MG63 (cell line): ENCODE measurements at regions not wholly inside any gene's neighbourhood (a gene's known extent, or its start where the extent isn't known, plus 50 kb on each side); places are given as distances from the start of the nearest gene placed in this dataset.
"Not testable (repeated sequence)": the region's sequence is repeated elsewhere in the genome, so short reads cannot be mapped to it uniquely, and the experiment has no call there.

Source experiments
- DNase-seq: peaks from one replicate; pipeline ENCODE4 v3.0.0-alpha.2; 2020
- H3K27me3 ChIP-seq: fragments of 250-450 bp; sonication (Bioruptor Pico); 2 replicates; pipeline ENCODE4 v1.5.1; 2020; ENCODE audit warnings: mild to moderate bottlenecking, moderate library complexity
- H3K36me3 ChIP-seq: fragments of 250-450 bp; sonication (Bioruptor Pico); 2 replicates; pipeline ENCODE4 v1.5.1; 2020; ENCODE audit warnings: mild to moderate bottlenecking, moderate library complexity
- H3K4me3 ChIP-seq: fragments of 250-450 bp; sonication (Bioruptor Pico); 2 replicates; pipeline ENCODE4 v1.5.1; 2020; ENCODE audit warnings: mild to moderate bottlenecking, moderate library complexity
- H3K9me3 ChIP-seq: fragments of 250-450 bp; sonication (Bioruptor Pico); 2 replicates; pipeline ENCODE4 v1.5.1; 2020; ENCODE audit warnings: mild to moderate bottlenecking, moderate library complexity

DNA sequence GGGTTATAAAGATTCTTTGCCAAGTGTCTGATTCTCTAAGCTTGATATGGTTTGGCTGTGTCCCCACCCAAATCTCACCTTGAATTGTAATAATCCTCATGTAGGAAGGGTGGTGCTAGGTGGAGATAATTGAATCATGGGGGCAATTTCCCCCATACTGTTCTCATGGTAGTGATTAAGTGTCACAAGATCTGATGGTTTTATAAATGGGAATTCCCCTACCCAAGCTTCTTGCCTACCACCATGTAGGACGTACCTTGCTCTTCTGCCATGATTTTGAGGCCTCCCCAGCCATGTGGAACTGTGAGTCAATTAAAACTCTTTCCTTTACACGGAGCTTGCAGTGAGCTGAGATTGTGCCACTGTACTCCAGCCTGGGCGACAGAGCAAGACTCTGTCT, 524.6 kb downstream of the RNF144A start:
- not testable (repeated sequence) for H3K36me3 ChIP-seq, H3K4me3 ChIP-seq, H3K27me3 ChIP-seq, H3K9me3 ChIP-seq, DNase-seq

DNA sequence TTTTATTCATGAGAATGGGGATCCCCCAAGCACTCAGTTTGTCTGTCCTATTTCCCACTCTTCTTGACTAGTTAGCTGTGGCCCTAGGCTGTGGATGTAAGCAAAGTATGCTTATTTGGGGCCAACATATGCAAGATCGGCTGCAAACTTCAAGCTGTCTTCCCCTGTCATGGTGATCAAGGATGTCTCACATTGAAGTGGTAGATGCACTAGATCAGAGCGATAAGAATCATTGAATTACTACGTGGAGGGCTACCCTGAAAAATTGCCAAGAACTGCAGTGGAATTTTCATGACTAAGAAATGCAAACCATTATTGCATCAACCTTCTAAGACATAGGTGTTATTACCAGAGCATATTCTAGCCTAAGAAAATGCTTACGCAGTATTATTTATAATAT, 527.4 kb downstream of the RNF144A start:
- Histone ChIP-seq H3K36me3 (no peaks in the 10 kb centered on the region), H3K9me3 (no peaks in the 10 kb centered on the region), H3K4me3 (no peak overlapping the region), H3K27me3 (no peaks in the 10 kb centered on the region)
- DNase-seq, result no peak

DNA sequence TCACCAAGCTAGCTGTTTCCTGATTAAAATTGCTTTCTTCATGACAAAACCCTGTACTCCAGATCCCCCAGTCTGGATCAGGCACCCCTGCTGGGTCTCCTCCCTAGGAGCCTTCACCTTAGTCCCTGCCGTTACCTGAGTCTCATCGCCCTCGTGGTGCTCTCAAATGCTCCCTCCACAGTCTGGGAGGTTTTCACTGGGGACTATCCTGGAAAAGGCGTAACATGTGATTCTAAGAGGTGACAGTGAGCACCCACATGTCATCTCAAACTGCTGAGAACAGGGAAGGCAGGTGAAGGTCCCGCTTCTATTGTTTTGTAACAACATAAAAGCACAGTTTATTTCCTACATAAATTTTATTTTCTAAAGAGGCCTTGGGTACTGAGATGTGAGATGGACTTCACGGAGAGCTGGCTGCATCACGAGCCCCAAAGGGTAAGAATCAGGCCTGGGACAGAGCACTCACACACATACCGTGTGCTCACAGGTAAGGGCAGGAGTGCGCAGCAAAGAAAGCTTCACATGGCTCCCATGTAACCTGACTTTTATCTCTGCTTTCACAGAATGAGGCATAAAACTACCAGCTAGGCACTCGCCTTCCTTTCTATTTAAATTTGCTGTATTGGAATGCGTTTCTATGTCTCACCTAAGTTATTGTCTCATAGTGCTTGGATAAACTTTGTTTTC, 531.5 kb downstream of the RNF144A start:
- no peaks in the 10 kb centered on the region for H3K27me3 ChIP-seq
- no peak for DNase-seq
- H3K4me3 ChIP-seq, result no peak overlapping the region
- H3K36me3 ChIP-seq, result no peaks in the 10 kb centered on the region
- H3K9me3 ChIP-seq, result no peaks in the 10 kb centered on the region

DNA sequence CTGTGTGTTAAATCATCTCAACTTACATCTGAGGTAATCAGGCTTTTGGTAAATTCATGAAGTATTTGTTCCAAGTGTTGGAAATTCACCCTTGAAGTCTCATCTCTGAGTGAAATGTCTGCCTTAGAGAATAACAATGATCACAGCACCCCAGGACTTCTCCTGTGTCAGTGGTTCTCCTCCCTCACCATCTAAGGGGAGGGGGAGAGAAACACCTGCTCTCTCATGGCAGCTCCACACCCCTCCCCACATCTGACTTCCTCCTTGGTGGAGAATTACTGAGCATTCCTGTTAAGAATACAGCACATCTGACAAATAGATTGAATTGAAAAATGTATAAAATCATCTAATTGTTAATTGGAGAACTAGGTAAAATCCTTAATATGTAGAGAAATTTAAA, 532.1 kb downstream of the RNF144A start:
- no peak for DNase-seq
- H3K9me3 ChIP-seq, result no peaks in the 10 kb centered on the region
- H3K27me3 ChIP-seq, result no peaks in the 10 kb centered on the region
- H3K36me3 ChIP-seq, result no peaks in the 10 kb centered on the region
- H3K4me3 ChIP-seq, result no peak overlapping the region

DNA sequence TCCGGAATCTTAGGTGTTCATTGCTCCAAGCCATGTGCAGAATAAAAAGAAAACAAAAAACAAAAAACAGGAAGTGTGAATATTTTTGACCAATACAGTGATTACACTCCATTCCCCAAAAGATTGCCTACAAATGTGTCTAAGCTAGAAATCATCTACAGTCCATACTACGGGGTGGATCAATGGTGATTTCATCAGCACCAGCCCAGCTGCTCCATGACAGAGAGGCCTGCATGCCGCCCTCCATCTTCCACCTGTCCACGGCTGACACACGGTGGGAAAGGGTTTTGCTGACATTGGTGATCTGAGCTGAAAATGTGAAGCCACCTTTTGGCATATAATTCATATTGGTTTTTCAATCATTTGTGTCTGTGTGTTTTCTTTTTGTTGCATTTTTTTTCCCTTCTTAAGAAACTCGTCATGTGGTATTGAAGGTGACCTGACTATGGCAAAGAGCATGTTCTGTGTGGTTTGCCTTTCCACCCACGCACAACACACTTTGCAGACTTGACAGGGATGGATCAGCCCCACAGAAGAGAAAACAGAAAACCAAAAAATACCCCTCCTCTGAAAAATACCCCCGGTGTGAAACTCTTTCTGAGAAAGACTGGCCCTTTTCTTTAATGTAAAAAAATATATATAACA, 533.1 kb downstream of the RNF144A start:
- H3K9me3 ChIP-seq, result no peaks in the 10 kb centered on the region
- no peaks in the 10 kb centered on the region for H3K36me3 ChIP-seq
- no peak for DNase-seq
- H3K27me3 ChIP-seq, result no peaks in the 10 kb centered on the region
- H3K4me3 ChIP-seq, result no peak overlapping the region

DNA sequence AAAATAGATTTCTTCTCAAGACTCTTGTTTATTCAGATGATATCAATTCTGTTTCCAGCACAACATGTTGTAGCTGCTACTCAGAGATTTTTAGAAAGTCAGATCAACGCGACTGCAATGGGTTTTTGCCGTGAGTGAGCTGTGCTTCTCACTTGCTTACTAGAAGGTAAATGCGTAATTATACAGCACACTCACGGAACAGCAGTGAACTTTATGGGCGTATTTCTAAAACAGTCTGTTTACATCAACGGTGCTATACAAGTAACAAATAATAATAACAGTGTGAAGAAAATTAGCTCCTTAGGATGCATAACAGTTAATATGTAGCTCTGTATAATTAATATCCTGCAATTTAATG, 533.6 kb downstream of the RNF144A start:
- Histone ChIP-seq H3K36me3 (no peaks in the 10 kb centered on the region), H3K9me3 (no peaks in the 10 kb centered on the region), H3K27me3 (no peaks in the 10 kb centered on the region), H3K4me3 (no peak overlapping the region)
- no peak for DNase-seq

DNA sequence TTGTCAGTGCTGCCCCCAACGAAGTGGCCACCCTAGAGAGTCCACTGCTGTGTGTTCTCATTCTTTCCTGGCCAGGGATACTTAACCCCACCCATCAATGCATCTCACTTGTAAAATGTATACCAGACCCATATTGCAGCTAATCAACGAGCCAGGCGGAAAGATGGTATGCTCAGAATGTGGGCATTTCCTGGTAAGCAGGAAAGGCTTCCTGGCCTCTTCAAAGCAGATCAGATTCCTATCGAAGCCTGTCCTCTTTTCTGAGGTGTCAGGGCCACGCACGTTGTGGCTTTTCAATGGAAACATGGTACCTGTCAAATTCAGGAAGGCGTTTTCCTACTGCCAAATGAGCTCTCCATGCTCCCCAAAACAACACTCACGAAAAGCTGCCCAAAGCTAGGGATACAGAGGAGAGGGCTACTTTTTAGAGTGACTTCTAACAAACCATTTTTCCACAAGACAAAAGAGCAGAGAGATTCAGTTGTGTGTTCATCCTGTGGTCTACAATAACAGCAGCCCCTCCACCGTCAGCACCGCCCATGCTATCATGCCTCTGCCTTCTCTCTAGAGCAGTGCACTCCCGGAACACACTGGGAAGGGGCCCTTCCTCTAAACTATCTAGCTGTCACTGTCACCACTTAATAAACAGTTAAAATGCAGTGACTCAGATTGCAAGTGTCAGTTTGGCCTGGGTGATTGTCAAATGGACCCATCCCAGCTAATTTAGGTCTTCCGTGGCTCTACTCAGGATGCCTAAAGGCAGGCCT, 535.1 kb downstream of the RNF144A start:
- H3K4me3 ChIP-seq, result no peak overlapping the region
- H3K9me3 ChIP-seq, result no peaks in the 10 kb centered on the region
- no peaks in the 10 kb centered on the region for H3K27me3 ChIP-seq
- no peak for DNase-seq
- H3K36me3 ChIP-seq, result no peaks in the 10 kb centered on the region

DNA sequence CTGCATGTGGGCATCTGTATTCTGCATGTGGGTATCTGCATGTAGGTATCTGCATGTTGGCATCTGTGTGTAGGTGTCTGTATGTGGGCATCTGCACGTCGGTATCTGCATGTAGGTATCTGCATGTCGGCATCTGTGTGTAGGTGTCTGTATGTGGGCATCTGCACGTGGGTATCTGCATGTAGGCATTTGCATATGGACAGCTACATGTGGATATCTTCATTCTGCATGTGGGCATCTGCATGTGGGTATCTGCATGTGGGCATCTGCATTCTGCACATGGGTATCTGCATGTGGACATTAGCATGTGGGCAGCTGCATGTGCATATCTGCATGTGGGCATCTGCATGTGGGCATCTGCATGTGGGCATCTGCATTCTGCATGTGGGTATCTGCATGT, 537.4 kb downstream of the RNF144A start:
- no peaks in the 10 kb centered on the region for H3K36me3 ChIP-seq
- H3K9me3 ChIP-seq, result no peaks in the 10 kb centered on the region
- no peak overlapping the region for H3K4me3 ChIP-seq
- DNase-seq, result no peak
- H3K27me3 ChIP-seq, result no peaks in the 10 kb centered on the region

DNA sequence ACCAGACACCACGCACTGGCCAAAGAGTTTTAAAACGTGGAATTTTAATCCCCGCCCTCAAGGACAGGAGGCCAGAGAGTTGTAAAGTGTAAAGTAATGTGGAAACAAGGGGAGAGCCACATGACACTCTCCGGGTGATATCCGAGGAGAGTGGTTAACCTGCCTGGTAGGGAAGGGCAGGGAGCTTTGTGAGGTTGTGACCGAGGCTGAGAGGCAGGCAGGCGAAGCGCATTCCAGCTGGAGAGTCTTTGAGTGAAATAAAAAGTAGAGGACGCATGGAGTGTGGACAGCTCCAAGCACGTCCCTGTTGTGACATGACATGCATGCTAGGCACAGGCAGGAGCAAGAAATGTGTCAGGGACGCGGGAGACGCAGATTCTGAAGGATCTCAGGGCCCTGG, 539.5 kb downstream of the RNF144A start:
- Histone ChIP-seq H3K36me3 (no peaks in the 10 kb centered on the region), H3K9me3 (no peaks in the 10 kb centered on the region), H3K27me3 (no peaks in the 10 kb centered on the region), H3K4me3 (no peak overlapping the region)
- DNase-seq, result no peak

DNA sequence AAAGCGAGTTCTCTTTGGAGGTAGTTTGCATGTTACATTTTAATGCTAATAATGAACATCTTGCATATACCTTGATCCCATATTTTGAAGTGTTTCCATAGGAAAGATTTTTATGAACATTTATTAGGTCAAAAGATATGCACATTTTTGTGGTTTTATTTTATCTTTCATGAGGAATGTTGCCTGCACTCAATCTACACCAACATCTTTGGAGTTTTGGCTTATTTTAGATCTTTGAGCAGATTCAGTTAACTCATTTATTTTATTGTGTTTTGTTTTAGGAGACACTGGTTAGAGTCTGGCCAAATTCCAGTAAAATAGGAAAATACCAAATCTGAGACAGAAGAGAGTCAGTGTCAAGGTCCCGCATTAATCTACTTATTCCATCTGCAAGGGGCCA, 540.9 kb downstream of the RNF144A start:
- no peaks in the 10 kb centered on the region for H3K36me3 ChIP-seq
- no peak for DNase-seq
- no peaks in the 10 kb centered on the region for H3K9me3 ChIP-seq
- no peaks in the 10 kb centered on the region for H3K27me3 ChIP-seq
- no peak overlapping the region for H3K4me3 ChIP-seq

DNA sequence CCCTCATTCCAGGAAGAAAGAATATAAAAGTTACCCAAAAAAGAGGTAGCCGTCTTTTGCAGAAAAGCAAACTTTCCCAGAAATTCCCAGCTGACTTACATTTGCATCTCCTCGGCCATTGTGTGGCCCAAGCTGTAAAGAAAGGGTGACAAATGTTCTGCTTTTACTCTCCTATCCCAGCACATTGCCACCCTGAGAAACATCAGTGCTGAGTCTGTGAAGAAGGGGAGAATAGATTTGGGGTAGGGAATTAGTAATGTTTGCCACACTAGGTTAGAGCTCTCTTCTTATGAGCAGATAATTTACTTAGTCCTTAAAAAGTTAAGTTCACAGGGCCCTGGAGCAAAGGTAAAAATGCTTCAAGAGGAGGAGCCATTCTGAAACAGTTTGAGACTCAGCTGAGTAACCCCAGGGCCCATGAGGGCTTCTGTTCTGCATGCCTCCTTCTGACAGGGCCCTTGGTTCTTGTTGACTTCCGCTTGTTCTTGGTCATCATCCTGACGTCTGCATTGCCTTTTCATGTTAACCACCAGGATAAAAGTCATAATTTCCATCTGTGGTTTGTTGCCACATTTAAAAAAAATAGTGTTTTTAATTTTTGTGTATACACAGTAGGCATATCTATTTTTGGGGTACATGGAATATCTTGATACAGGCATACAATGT, 550.7 kb downstream of the RNF144A start:
- Histone ChIP-seq H3K9me3 (no peaks in the 10 kb centered on the region), H3K4me3 (no peak overlapping the region), H3K27me3 (no peaks in the 10 kb centered on the region), H3K36me3 (no peaks in the 10 kb centered on the region)
- DNase-seq, result no peak

DNA sequence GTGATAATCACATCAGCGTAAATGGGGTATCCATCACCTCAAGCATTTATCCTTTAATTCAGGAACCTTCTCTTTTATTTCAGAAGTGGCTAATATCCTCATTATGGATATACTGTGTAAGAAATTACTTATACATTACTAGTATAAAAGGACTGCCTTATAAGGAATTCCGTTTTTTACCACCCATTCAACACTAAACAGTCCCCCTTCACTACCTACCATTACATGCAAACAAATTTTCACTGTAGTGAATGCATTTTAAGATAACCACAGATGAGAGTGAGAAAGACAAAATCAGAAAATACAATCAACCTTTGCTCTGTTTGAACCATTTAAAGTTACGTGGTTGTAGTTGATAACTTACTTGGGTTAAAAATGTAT, 551.2 kb downstream of the RNF144A start:
- no peaks in the 10 kb centered on the region for H3K36me3 ChIP-seq
- H3K9me3 ChIP-seq, result no peaks in the 10 kb centered on the region
- no peak overlapping the region for H3K4me3 ChIP-seq
- no peaks in the 10 kb centered on the region for H3K27me3 ChIP-seq
- no peak for DNase-seq

DNA sequence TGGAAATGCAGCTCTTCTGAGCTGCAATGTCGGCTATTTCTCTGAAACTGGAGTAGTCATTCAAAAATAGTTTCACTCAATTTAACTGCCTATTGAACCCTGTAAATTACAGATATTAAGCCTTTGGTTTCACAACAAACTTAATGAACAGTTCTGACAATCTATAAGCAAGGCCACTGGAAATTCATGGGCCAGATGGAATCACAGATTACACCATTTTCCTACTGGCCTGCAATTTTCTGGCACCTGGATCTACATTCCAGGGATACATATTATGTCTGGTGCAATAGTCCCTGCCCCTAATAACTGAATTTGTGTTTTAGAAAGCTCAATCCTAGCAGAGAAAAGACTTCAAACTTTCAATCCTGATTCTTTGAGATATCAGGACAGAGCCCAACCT, 551.7 kb downstream of the RNF144A start:
- no peak overlapping the region for H3K4me3 ChIP-seq
- H3K36me3 ChIP-seq, result no peaks in the 10 kb centered on the region
- H3K9me3 ChIP-seq, result no peaks in the 10 kb centered on the region
- no peaks in the 10 kb centered on the region for H3K27me3 ChIP-seq
- DNase-seq, result no peak

DNA sequence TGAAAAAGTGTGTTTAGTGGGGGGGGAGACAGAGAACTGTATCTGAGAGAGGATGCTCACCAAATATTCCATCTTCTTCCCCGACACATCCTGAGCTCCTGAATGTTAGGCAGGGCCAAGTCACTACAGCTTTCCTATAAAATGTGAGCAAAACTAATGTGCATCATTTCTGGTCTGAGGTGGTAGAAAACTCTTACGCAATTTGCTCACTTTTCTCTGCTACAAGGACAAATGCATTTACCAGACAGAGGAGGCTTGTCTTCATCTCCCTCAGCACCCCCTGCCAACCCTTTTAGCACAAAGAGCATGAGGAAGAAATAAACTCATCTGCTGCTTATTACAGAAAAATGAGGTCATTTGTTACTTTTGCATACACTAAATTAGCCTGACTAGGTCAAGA, 554.0 kb downstream of the RNF144A start:
- Histone ChIP-seq H3K27me3 (no peaks in the 10 kb centered on the region), H3K9me3 (no peaks in the 10 kb centered on the region), H3K36me3 (no peaks in the 10 kb centered on the region), H3K4me3 (no peak overlapping the region)
- DNase-seq, result no peak

DNA sequence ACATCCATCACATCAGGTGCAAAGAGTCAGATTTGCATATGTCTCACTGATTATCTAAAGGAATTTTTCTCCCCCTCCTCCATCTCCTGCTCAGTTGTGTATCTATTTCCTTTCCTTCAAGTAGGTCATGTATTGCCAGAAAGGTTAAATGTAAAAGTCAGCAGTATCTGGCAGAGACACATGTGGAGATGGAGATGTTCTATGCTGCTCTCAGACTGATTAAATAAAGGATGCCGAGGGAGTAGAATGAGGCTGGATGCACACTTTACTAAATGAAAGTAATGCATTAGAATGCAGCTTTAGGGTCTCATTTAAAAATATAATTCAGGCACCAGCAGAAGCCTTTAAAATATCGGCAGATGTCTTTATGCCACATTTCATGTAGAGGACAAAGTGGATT, 555.3 kb downstream of the RNF144A start:
- Histone ChIP-seq H3K9me3 (no peaks in the 10 kb centered on the region), H3K27me3 (no peaks in the 10 kb centered on the region)

DNA sequence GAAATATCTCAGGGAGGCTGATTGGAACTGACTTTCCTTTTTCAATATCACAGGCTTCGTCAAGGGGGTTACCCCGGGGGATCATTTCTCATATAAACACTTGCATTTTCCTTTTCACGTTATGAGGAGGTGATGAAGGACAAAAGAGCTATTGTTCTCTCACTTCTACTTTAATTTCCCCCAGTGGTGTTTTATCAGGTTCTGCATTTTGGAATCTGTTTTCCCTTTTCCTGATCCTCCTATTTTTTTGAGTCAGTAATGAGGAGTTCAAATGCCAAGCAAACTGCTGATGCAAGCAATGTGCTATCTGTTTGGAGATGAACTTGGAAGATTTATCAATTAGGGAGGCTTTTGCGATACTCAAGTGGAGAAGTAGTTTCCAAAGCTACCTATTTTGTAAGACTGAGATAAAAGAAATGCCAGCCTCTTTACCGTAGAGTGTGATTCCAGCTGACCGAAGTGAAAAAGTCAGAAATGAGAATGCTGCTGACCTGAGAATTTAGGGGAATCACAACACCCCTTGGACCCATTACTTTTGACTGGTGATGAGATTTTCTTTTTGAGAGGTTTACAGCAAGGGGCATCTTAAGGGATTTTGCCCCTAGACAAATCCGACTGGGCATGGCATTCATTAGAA, 556.0 kb downstream of the RNF144A start:
- no peaks in the 10 kb centered on the region for H3K27me3 ChIP-seq
- H3K9me3 ChIP-seq, result no peaks in the 10 kb centered on the region
- no peaks in the 10 kb centered on the region for H3K36me3 ChIP-seq
- H3K4me3 ChIP-seq, result no peak overlapping the region
- no peak for DNase-seq

More for the DNA sequence above, 555.3 kb downstream of the RNF144A start:
- H3K36me3 ChIP-seq, result no peaks in the 10 kb centered on the region
- no peak overlapping the region for H3K4me3 ChIP-seq
- no peak for DNase-seq

DNA sequence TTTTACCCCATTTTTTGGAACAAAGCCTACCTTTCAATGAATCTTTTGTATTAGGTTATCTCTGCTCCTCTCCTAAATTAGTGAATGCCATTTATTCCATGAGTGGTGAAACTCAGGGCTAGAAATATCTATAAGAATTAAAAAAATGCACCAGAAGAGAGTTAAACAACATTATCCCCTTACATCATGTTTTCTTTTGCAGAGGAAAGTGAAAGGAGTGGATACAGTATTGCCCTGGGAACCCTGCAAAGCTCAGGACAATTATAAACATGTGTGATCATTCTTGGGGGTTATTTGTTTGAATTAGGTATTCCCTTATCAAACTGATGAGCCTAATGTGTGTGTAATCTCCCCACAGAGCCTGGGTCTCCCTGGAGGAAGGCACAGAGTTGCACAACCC, 559.2 kb downstream of the RNF144A start:
- no peaks in the 10 kb centered on the region for H3K9me3 ChIP-seq
- DNase-seq, result no peak
- H3K27me3 ChIP-seq, result no peaks in the 10 kb centered on the region
- no peaks in the 10 kb centered on the region for H3K36me3 ChIP-seq
- H3K4me3 ChIP-seq, result no peak overlapping the region
